ENCODE measurements at regions not wholly inside any gene's neighbourhood (a gene's known extent, or its start where the extent isn't known, plus 50 kb on each side); places are given as distances from the start of the nearest gene placed in this dataset.
"Not testable (repeated sequence)": the region's sequence is repeated elsewhere in the genome, so short reads cannot be mapped to it uniquely, and the experiment has no call there.

GRCh38 chr6:165906-166305 is 126.4 kb upstream of the DUSP22 start:
- no peaks in the 10 kb centered on the region for H3K36me3 Mint-ChIP-seq (ENCODE audit: insufficient read depth)
- no peaks in the 10 kb centered on the region for H3K9me3 Mint-ChIP-seq
- no peaks in the 10 kb centered on the region for H3K4me1 Mint-ChIP-seq (ENCODE audit: low read depth in 2 of 2)
- no peak overlapping the region for H3K27ac Mint-ChIP-seq
- DNase-seq (no peak), ATAC-seq (replicated peaks) (no peak)
- H3K27me3 Mint-ChIP-seq = peaks cover 7 to 8% of the 10 kb centered on the region in 2 donors
- H3K4me3 Mint-ChIP-seq = no peak overlapping the region

- H3K27me3 Mint-ChIP-seq = peaks cover 0 to 16% of the 10 kb centered on the region in 2 donors
- DNase-seq = no peak
- H3K4me3 Mint-ChIP-seq = no peak overlapping the region
- H3K4me1 Mint-ChIP-seq (ENCODE audit: low read depth in 2 of 2) = no peaks in the 10 kb centered on the region
- H3K9me3 Mint-ChIP-seq = no peaks in the 10 kb centered on the region
- ATAC-seq (replicated peaks) = no peak
- no peaks in the 10 kb centered on the region for H3K36me3 Mint-ChIP-seq (ENCODE audit: insufficient read depth)
- H3K27ac Mint-ChIP-seq = no peak overlapping the region
These were observed 123.3 kb upstream of the DUSP22 start for GRCh38 chr6:168865-169455.

- no peak overlapping the region for H3K27ac Mint-ChIP-seq
- no peaks in the 10 kb centered on the region for H3K36me3 Mint-ChIP-seq (ENCODE audit: insufficient read depth)
- no peak for ATAC-seq (replicated peaks)
- H3K4me3 Mint-ChIP-seq = no peak overlapping the region
- peaks cover 0 to 32% of the 10 kb centered on the region in 2 donors for H3K27me3 Mint-ChIP-seq
- H3K9me3 Mint-ChIP-seq = no peaks in the 10 kb centered on the region
- no peaks in the 10 kb centered on the region for H3K4me1 Mint-ChIP-seq (ENCODE audit: low read depth in 2 of 2)
- DNase-seq = no peak
These were observed 118.3 kb upstream of the DUSP22 start for GRCh38 chr6:174036-174435.

GRCh38 chr6:175680-176079 is 116.6 kb upstream of the DUSP22 start:
- H3K4me3 Mint-ChIP-seq = no peak overlapping the region
- no peak for ATAC-seq (replicated peaks)
- no peaks in the 10 kb centered on the region for H3K9me3 Mint-ChIP-seq
- no peaks in the 10 kb centered on the region for H3K36me3 Mint-ChIP-seq (ENCODE audit: insufficient read depth)
- peaks cover 0 to 41% of the 10 kb centered on the region in 2 donors for H3K27me3 Mint-ChIP-seq
- no peak overlapping the region for H3K27ac Mint-ChIP-seq
- DNase-seq = no peak
- peaks cover 0 to 2% of the 10 kb centered on the region in 2 donors for H3K4me1 Mint-ChIP-seq (ENCODE audit: low read depth in 2 of 2)

GRCh38 chr6:176766-177165 is 115.5 kb upstream of the DUSP22 start:
- H3K4me3 Mint-ChIP-seq = no peak overlapping the region
- H3K27ac Mint-ChIP-seq = no peak overlapping the region
- no peak for DNase-seq
- H3K27me3 Mint-ChIP-seq = peaks cover 0 to 39% of the 10 kb centered on the region in 2 donors
- peaks cover 0 to 4% of the 10 kb centered on the region in 2 donors for H3K4me1 Mint-ChIP-seq (ENCODE audit: low read depth in 2 of 2)
- H3K36me3 Mint-ChIP-seq (ENCODE audit: insufficient read depth) = no peaks in the 10 kb centered on the region
- H3K9me3 Mint-ChIP-seq = no peaks in the 10 kb centered on the region
- ATAC-seq (replicated peaks) = no peak

GRCh38 chr6:178119-178518 is 114.2 kb upstream of the DUSP22 start:
- Mint-ChIP-seq H3K9me3 (no peaks in the 10 kb centered on the region), H3K4me3 (no peak overlapping the region), H3K27ac (no peak overlapping the region), H3K36me3 (ENCODE audit: insufficient read depth) (no peaks in the 10 kb centered on the region), H3K27me3 (peaks cover 0 to 34% of the 10 kb centered on the region in 2 donors), H3K4me1 (ENCODE audit: low read depth in 2 of 2) (peaks cover 0 to 4% of the 10 kb centered on the region in 2 donors)
- DNase-seq (no peak), ATAC-seq (replicated peaks) (no peak)

GRCh38 chr6:178929-179328 is 113.4 kb upstream of the DUSP22 start:
- H3K27ac Mint-ChIP-seq; H3K4me3 Mint-ChIP-seq; H3K9me3 Mint-ChIP-seq; ATAC-seq (replicated peaks); DNase-seq; H3K4me1 Mint-ChIP-seq (ENCODE audit: low read depth in 2 of 2); H3K36me3 Mint-ChIP-seq (ENCODE audit: insufficient read depth): not testable (repeated sequence)
- peaks cover 0 to 29% of the 10 kb centered on the region in 2 donors for H3K27me3 Mint-ChIP-seq

GRCh38 chr6:179340-179950 is 112.8 kb upstream of the DUSP22 start:
- DNase-seq (no peak), ATAC-seq (replicated peaks) (no peak)
- H3K9me3 Mint-ChIP-seq = no peaks in the 10 kb centered on the region
- peaks cover 0 to 29% of the 10 kb centered on the region in 2 donors for H3K27me3 Mint-ChIP-seq
- H3K4me1 Mint-ChIP-seq (ENCODE audit: low read depth in 2 of 2) = peaks cover 0 to 6% of the 10 kb centered on the region in 2 donors
- no peak overlapping the region for H3K4me3 Mint-ChIP-seq
- H3K27ac Mint-ChIP-seq = no peak overlapping the region
- no peaks in the 10 kb centered on the region for H3K36me3 Mint-ChIP-seq (ENCODE audit: insufficient read depth)

- H3K27ac Mint-ChIP-seq; H3K36me3 Mint-ChIP-seq (ENCODE audit: insufficient read depth); H3K4me1 Mint-ChIP-seq (ENCODE audit: low read depth in 2 of 2); H3K4me3 Mint-ChIP-seq; ATAC-seq (replicated peaks); DNase-seq; H3K9me3 Mint-ChIP-seq: not testable (repeated sequence)
- H3K27me3 Mint-ChIP-seq = peaks cover 0 to 29% of the 10 kb centered on the region in 2 donors
These were observed 112.1 kb upstream of the DUSP22 start for GRCh38 chr6:180091-180694.

- Mint-ChIP-seq H3K36me3 (ENCODE audit: insufficient read depth) (no peaks in the 10 kb centered on the region), H3K4me1 (ENCODE audit: low read depth in 2 of 2) (peaks cover 0 to 6% of the 10 kb centered on the region in 2 donors), H3K9me3 (no peaks in the 10 kb centered on the region), H3K27me3 (peaks cover 0 to 29% of the 10 kb centered on the region in 2 donors), H3K27ac (no peak overlapping the region), H3K4me3 (no peak overlapping the region)
- DNase-seq = no peak
- ATAC-seq (replicated peaks) = no peak
These were observed 111.1 kb upstream of the DUSP22 start for GRCh38 chr6:181049-181654.

- no peak overlapping the region for H3K27ac Mint-ChIP-seq
- H3K36me3 Mint-ChIP-seq (ENCODE audit: insufficient read depth) = peaks cover 2% of the 10 kb centered on the region
- H3K4me3 Mint-ChIP-seq = no peak overlapping the region
- H3K27me3 Mint-ChIP-seq = peaks cover 0 to 18% of the 10 kb centered on the region in 2 donors
- peaks cover 0 to 9% of the 10 kb centered on the region in 2 donors for H3K4me1 Mint-ChIP-seq (ENCODE audit: low read depth in 2 of 2)
- DNase-seq (no peak), ATAC-seq (replicated peaks) (no peak)
- H3K9me3 Mint-ChIP-seq = no peaks in the 10 kb centered on the region
These were observed 108.6 kb upstream of the DUSP22 start for GRCh38 chr6:183668-184067.

- Mint-ChIP-seq H3K9me3 (no peaks in the 10 kb centered on the region), H3K4me1 (ENCODE audit: low read depth in 2 of 2) (peaks cover 6 to 14% of the 10 kb centered on the region in 2 donors), H3K27ac (no peak overlapping the region), H3K4me3 (no peak overlapping the region), H3K36me3 (ENCODE audit: insufficient read depth) (peaks cover 2% of the 10 kb centered on the region), H3K27me3 (peaks cover 0 to 12% of the 10 kb centered on the region in 2 donors)
- DNase-seq (no peak), ATAC-seq (replicated peaks) (no peak)
These were observed 108.1 kb upstream of the DUSP22 start for GRCh38 chr6:184161-184700.

- no peak overlapping the region for H3K4me3 Mint-ChIP-seq
- no peaks in the 10 kb centered on the region for H3K27me3 Mint-ChIP-seq
- ATAC-seq (replicated peaks) (no peak), DNase-seq (no peak)
- peaks cover 22 to 24% of the 10 kb centered on the region in 2 donors for H3K4me1 Mint-ChIP-seq (ENCODE audit: low read depth in 2 of 2)
- no peak overlapping the region for H3K27ac Mint-ChIP-seq
- peaks cover 6% of the 10 kb centered on the region for H3K36me3 Mint-ChIP-seq (ENCODE audit: insufficient read depth)
- H3K9me3 Mint-ChIP-seq = no peaks in the 10 kb centered on the region
These were observed 105.8 kb upstream of the DUSP22 start for GRCh38 chr6:186340-186965.
